Thoracic aorta (tissue), 2 donors: ENCODE measurements at regions not wholly inside any gene's neighbourhood (a gene's known extent, or its start where the extent isn't known, plus 50 kb on each side); places are given as distances from the start of the nearest gene placed in this dataset.

Experiments used
- ATAC-seq: fragments of 150-250 bp; one replicate; pipeline ENCODE4 v1.8.0; 2017; ENCODE audit warnings: low read depth; ENCODE audit not compliant: insufficient number of reproducible peaks, low FRiP score
- DNase-seq: peaks from one replicate; pipeline ENCODE4 v3.0.0-alpha.2; 2020; ENCODE audit warnings: low spot score
- H3K27ac ChIP-seq, 2 donors: fragments of 200-600 bp; sonication (generic); 1 replicate in 1 of 2; 2 replicates in 1 of 2; pipeline ENCODE4 v1.5.1; 2016; ENCODE audit warnings: mild to moderate bottlenecking in 2 of 2, moderate library complexity in 2 of 2
- H3K27me3 ChIP-seq: fragments of 200-600 bp; sonication (generic); replicated peaks from 2 replicates; pipeline ENCODE4 v1.6.0; 2016; ENCODE audit warnings: mild to moderate bottlenecking; ENCODE audit not compliant: insufficient read depth
- H3K36me3 ChIP-seq: fragments of 200-600 bp; sonication (generic); one replicate; pipeline ENCODE4 v1.5.1; 2016
- H3K4me1 ChIP-seq, 2 donors: fragments of 200-600 bp; sonication (generic); 1 replicate in 1 of 2; 2 replicates in 1 of 2; pipeline versions ENCODE4 v1.5.1 to v1.6.0; 2016; ENCODE audit warnings: low read depth in 2 of 2, mild to moderate bottlenecking in 1 of 2; ENCODE audit not compliant: control insufficient read depth in 1 of 2
- H3K4me3 ChIP-seq: fragments of 200-600 bp; sonication (generic); 2 replicates; pipeline ENCODE4 v1.5.1; 2016; ENCODE audit warnings: mild to moderate bottlenecking
- H3K9me3 ChIP-seq: fragments of 200-600 bp; sonication (generic); 2 replicates; pipeline ENCODE4 v1.5.1; 2016
- CTCF ChIP-seq: fragments of 200-600 bp; sonication (generic); IDR thresholded peaks from one replicate; pipeline ENCODE4 v1.5.1; 2019; ENCODE audit warnings: antibody characterized with exemption

DNA sequence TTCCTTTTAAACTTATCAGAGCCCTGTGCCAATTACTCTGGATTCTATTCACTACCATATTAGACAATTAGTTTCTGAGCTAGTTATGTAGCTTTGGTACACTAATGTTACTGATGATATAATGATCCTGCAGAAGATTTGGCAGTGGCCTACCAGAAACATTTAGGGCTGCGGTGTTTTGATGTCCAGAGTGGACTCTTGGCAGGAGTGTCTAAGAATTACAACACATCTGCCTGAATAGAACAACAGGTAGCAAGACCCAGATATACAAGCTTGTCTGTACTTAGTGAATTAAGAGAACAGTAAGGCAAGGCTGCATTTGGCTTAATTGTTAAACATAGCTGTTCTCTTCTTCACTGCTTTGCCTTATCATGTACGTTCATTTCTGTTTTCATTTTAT is 691.6 kb upstream of the FBXO33 start:
- TF ChIP-seq CTCF, result no peak
- Histone ChIP-seq H3K4me3 (no peak overlapping the region), H3K27ac (no peak overlapping the region), H3K27me3 (no peaks in the 10 kb centered on the region), H3K36me3 (no peaks in the 10 kb centered on the region), H3K4me1 (no peaks in the 10 kb centered on the region), H3K9me3 (no peaks in the 10 kb centered on the region)
- ATAC-seq (no peak), DNase-seq (no peak)

DNA sequence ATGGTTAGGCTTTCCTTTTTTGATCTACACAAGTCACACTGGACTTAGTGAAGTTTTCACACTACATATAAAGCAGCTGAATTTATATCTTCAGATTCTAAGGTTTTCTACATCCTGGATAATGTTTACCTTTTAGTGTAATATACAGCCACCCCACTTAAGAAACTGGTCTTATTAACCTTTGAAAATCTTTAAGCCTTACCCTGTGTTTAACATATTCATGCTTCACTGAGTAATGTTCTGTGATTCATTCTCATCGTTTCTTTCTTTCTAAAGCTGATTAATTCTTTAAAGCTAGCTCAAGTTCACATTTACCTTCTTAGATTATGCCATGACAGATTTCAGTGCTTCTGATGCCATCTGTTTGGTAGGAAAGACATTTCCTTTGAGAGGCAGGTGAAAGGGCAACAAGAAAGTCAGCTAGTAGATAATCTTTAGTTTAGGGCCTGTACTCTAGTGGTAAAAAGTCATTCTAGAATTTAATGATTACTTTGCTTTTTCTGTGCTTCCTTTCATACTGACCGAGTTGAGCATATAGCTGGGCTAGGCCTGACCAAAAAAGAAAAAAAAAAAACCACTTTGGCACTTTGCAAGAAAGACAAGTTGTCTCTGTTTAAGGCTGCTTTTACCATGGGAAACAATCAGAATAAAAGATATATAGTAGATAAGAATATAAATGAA is 690.9 kb upstream of the FBXO33 start:
- no peak for TF ChIP-seq CTCF
- H3K9me3 ChIP-seq, result no peaks in the 10 kb centered on the region
- H3K27me3 ChIP-seq, result no peaks in the 10 kb centered on the region
- no peak overlapping the region for H3K4me3 ChIP-seq
- no peak for DNase-seq
- no peaks in the 10 kb centered on the region for H3K4me1 ChIP-seq
- H3K27ac ChIP-seq, result no peak overlapping the region
- no peak for ATAC-seq
- no peaks in the 10 kb centered on the region for H3K36me3 ChIP-seq

DNA sequence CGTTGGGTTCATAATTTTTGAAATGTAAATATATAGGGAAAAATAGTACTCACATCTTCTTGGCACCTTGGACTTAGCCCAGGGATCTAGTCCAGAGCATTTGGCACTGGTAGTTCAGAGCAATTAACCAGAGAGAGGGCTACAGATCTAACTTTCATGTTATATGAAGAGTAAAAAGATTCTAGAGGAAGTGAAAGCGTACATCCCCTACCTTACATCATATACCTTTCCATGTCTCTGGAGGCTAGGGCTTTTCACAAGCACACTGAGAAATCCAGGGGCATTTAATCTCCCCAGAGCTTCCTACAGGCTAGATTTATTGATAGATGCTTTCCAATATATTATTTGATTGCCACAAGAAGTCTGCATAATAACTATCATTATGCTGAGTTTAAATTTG is 687.5 kb upstream of the FBXO33 start:
- Histone ChIP-seq H3K4me1 (no peaks in the 10 kb centered on the region), H3K36me3 (no peaks in the 10 kb centered on the region), H3K4me3 (no peak overlapping the region), H3K27me3 (no peaks in the 10 kb centered on the region), H3K9me3 (no peaks in the 10 kb centered on the region), H3K27ac (no peak overlapping the region)
- DNase-seq (no peak), ATAC-seq (no peak)
- no peak for TF ChIP-seq CTCF

DNA sequence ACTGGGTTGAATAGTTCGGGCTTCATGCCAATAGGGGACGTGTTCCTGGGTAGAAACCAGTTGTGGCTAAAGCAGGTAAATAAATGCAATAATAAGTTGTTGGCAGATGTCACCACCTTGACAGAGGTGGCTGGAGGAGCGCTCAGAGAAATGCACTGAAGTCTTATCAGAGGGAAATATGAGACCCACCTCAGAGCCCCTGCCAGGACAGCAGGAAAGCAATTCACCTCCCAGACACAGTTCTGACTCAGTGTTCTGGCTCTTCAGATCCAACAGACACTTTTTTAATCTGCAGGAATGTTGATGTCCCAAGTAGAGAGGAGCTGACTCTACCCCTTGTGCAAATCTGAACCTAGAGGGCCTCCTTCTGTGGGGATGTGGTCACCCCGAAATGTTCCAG is 687.1 kb upstream of the FBXO33 start:
- H3K27me3 ChIP-seq, result no peaks in the 10 kb centered on the region
- no peaks in the 10 kb centered on the region for H3K9me3 ChIP-seq
- no peaks in the 10 kb centered on the region for H3K4me1 ChIP-seq
- TF ChIP-seq CTCF, result no peak
- no peak overlapping the region for H3K27ac ChIP-seq
- no peak overlapping the region for H3K4me3 ChIP-seq
- no peaks in the 10 kb centered on the region for H3K36me3 ChIP-seq
- DNase-seq (no peak), ATAC-seq (no peak)

DNA sequence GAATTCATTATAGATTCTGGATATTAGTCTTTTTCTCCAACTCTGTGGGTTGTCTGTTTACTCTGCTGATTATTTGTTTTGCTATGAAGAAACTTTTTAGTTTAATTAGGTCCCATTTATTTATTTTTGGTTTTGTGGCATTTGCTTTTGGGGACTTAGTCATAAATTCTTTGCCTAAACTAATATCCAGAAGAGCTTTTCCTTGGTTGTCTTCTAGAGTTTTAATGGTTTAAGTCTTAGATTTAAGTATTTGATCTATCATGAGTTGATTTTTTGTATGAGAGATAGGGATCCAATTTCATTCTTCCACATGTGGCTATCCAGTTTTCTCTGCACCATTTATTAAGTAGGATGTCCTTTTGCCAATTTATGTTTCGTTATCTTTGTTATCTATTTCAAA is 683.4 kb upstream of the FBXO33 start:
- Histone ChIP-seq H3K9me3 (no peaks in the 10 kb centered on the region), H3K27ac (no peak overlapping the region), H3K4me1 (no peaks in the 10 kb centered on the region), H3K36me3 (no peaks in the 10 kb centered on the region), H3K27me3 (no peaks in the 10 kb centered on the region), H3K4me3 (no peak overlapping the region)
- ATAC-seq, result no peak
- no peak for TF ChIP-seq CTCF
- DNase-seq, result no peak
